ENCODE measurements at regions not wholly inside any gene's neighbourhood (a gene's known extent, or its start where the extent isn't known, plus 50 kb on each side); places are given as distances from the start of the nearest gene placed in this dataset.

- no peak for DNase-seq
Observed at GRCh38 chr7:21160401-21160800, 267.5 kb upstream of the SP4 start.

- DNase-seq: no peak
Observed at GRCh38 chr7:21167942-21168341, 259.9 kb upstream of the SP4 start.

- DNase-seq: no peak
Observed at GRCh38 chr7:21169667-21170580, 258.0 kb upstream of the SP4 start.

GRCh38 chr7:21172800-21173199, 255.1 kb upstream of the SP4 start:
- DNase-seq: no peak

GRCh38 chr7:21173436-21173835, 254.4 kb upstream of the SP4 start:
- no peak for DNase-seq

- no peak for DNase-seq
Observed at GRCh38 chr7:21175714-21176113, 252.2 kb upstream of the SP4 start.

GRCh38 chr7:21184942-21185652, 242.8 kb upstream of the SP4 start:
- DNase-seq: no peak

- no peak for DNase-seq
Observed at GRCh38 chr7:21185653-21186265, 242.1 kb upstream of the SP4 start.

- DNase-seq: no peak
Observed at GRCh38 chr7:21191321-21192073, 236.4 kb upstream of the SP4 start.

- no peak for DNase-seq
Observed at GRCh38 chr7:21192657-21193056, 235.2 kb upstream of the SP4 start.

GRCh38 chr7:21193895-21194294, 234.0 kb upstream of the SP4 start:
- DNase-seq: no peak

- no peak for DNase-seq
Observed at GRCh38 chr7:21194936-21195335, 232.9 kb upstream of the SP4 start.

- DNase-seq: no peak
Observed at GRCh38 chr7:21198921-21199320, 229.0 kb upstream of the SP4 start.

GRCh38 chr7:21200503-21200902, 227.4 kb upstream of the SP4 start:
- DNase-seq: no peak

GRCh38 chr7:21214657-21215056, 213.2 kb upstream of the SP4 start:
- DNase-seq: no peak

GRCh38 chr7:21215307-21215706, 212.6 kb upstream of the SP4 start:
- DNase-seq: no peak

- no peak for DNase-seq
Observed at GRCh38 chr7:21217365-21217764, 210.5 kb upstream of the SP4 start.

GRCh38 chr7:21218155-21218554, 209.7 kb upstream of the SP4 start:
- DNase-seq: no peak

- DNase-seq: no peak
Observed at GRCh38 chr7:21221130-21221529, 206.8 kb upstream of the SP4 start.

GRCh38 chr7:21238400-21239116, 189.3 kb upstream of the SP4 start:
- DNase-seq: no peak

- DNase-seq: no peak
Observed at GRCh38 chr7:21243265-21243664, 184.6 kb upstream of the SP4 start.

GRCh38 chr7:21251151-21251800, 176.6 kb upstream of the SP4 start:
- no peak for DNase-seq
